CD14-positive monocyte (primary cell): ENCODE measurements at regions not wholly inside any gene's neighbourhood (a gene's known extent, or its start where the extent isn't known, plus 50 kb on each side); places are given as distances from the start of the nearest gene placed in this dataset.

Source experiments
- DNase-seq, 3 donors: peaks; one replicate each; pipeline ENCODE4 v3.0.0-alpha.2; 2011 to 2022
- H2AFZ ChIP-seq: 2 replicates; pipeline ENCODE4 v1.6.0; 2012; ENCODE audit warnings: mild to moderate bottlenecking, low read depth, low read length, inconsistent platforms; ENCODE audit not compliant: insufficient read depth, poor library complexity, severe bottlenecking
- H3K27ac ChIP-seq, 2 donors: 1 replicate in 1 of 2; 2 replicates in 1 of 2; pipeline ENCODE4 v1.5.1; 2012 to 2013; ENCODE audit warnings: low read length in 2 of 2, control low read depth in 1 of 2, inconsistent platforms in 1 of 2, low read depth in 1 of 2, mild to moderate bottlenecking in 1 of 2
- H3K27me3 ChIP-seq, 2 donors: one replicate each; pipeline versions ENCODE4 v1.6.0 to v1.6.1; 2011 to 2013; ENCODE audit warnings: low read length in 2 of 2; ENCODE audit not compliant: control insufficient read depth in 2 of 2, insufficient read depth in 2 of 2
- H3K36me3 ChIP-seq, 2 donors: replicated peaks in 1 of 2; 1 replicate in 1 of 2; 2 replicates in 1 of 2; pipeline versions ENCODE4 v1.5.1 to v1.6.1; 2012 to 2013; ENCODE audit warnings: low read length in 2 of 2, control low read depth in 1 of 2, inconsistent platforms in 1 of 2, mild to moderate bottlenecking in 1 of 2; ENCODE audit not compliant: insufficient read depth in 2 of 2, control insufficient read depth in 1 of 2
- H3K4me1 ChIP-seq, 2 donors: 1 replicate in 1 of 2; 2 replicates in 1 of 2; pipeline versions ENCODE4 v1.5.1 to v1.6.1; 2012 to 2013; ENCODE audit warnings: low read length in 2 of 2, control low read depth in 1 of 2, inconsistent platforms in 1 of 2, mild to moderate bottlenecking in 1 of 2, moderate library complexity in 1 of 2; ENCODE audit not compliant: insufficient read depth in 2 of 2, control insufficient read depth in 1 of 2
- H3K4me2 ChIP-seq: replicated peaks from 2 replicates; pipeline ENCODE3; 2012; ENCODE audit warnings: low read length, moderate library complexity, mild to moderate bottlenecking; ENCODE audit not compliant: poor library complexity, severe bottlenecking; ENCODE audit errors: extremely low read depth
- H3K4me3 ChIP-seq, 3 experiments: fragments of 200-600 bp in 1 of 3; sonication (generic) in 1 of 3; replicated peaks in 1 of 3; 1 replicate in 2 of 3; 2 replicates in 1 of 3; pipeline ENCODE4 v1.5.1; 2011 to 2013; ENCODE audit warnings: low read length in 3 of 3, mild to moderate bottlenecking in 3 of 3, control low read depth in 2 of 3, low read depth in 2 of 3, inconsistent platforms in 1 of 3, moderate library complexity in 1 of 3
- H3K79me2 ChIP-seq: 2 replicates; pipeline ENCODE4 v1.6.0; 2012; ENCODE audit warnings: mild to moderate bottlenecking, control low read depth, inconsistent platforms, low read length, moderate library complexity; ENCODE audit not compliant: insufficient read depth
- H3K9ac ChIP-seq: 2 replicates; pipeline ENCODE4 v1.6.0; 2017; ENCODE audit warnings: low read length, mild to moderate bottlenecking; ENCODE audit not compliant: insufficient read depth, poor library complexity, severe bottlenecking
- H3K9me3 ChIP-seq, 2 donors: replicated peaks in 1 of 2; 1 replicate in 1 of 2; 2 replicates in 1 of 2; pipeline versions ENCODE4 v1.5.1 to v1.6.1; 2012 to 2013; ENCODE audit warnings: low read length in 2 of 2, control low read depth in 1 of 2; ENCODE audit not compliant: control insufficient read depth in 1 of 2, insufficient read depth in 1 of 2
- H4K20me1 ChIP-seq: 2 replicates; pipeline ENCODE4 v1.6.0; 2012; ENCODE audit warnings: mild to moderate bottlenecking, low read length, control low read depth, moderate library complexity; ENCODE audit not compliant: insufficient read depth
- H3K27ac Mint-ChIP-seq, 7 donors: one replicate each; pipeline ENCODE4 v1.8.0; 2020; ENCODE audit warnings: mild to moderate bottlenecking in 7 of 7, mixed read lengths in 7 of 7, moderate library complexity in 6 of 7, inconsistent platforms in 2 of 7
- H3K27me3 Mint-ChIP-seq, 3 donors: one replicate each; pipeline ENCODE4 v1.8.0; 2021 to 2022; ENCODE audit warnings: low read depth in 3 of 3, mild to moderate bottlenecking in 3 of 3, mixed read lengths in 3 of 3, moderate library complexity in 3 of 3, inconsistent platforms in 1 of 3
- H3K36me3 Mint-ChIP-seq, 2 donors: one replicate each; pipeline ENCODE4 v1.8.0; 2020; ENCODE audit warnings: mixed read lengths in 2 of 2, inconsistent platforms in 1 of 2, mild to moderate bottlenecking in 1 of 2
- H3K4me1 Mint-ChIP-seq: one replicate; pipeline ENCODE4 v1.8.0; 2020; ENCODE audit warnings: mild to moderate bottlenecking, mixed read lengths
- H3K4me3 Mint-ChIP-seq, 2 donors: one replicate each; pipeline ENCODE4 v1.8.0; 2020; ENCODE audit warnings: mild to moderate bottlenecking in 2 of 2, mixed read lengths in 2 of 2, moderate library complexity in 1 of 2
- H3K9me3 Mint-ChIP-seq, 7 donors: one replicate each; pipeline ENCODE4 v1.8.0; 2020 to 2022; ENCODE audit warnings: mixed read lengths in 7 of 7, mild to moderate bottlenecking in 6 of 7, moderate library complexity in 6 of 7, inconsistent platforms in 2 of 7
- CTCF ChIP-seq: fragments of 200-600 bp; IDR thresholded peaks from one replicate; pipeline ENCODE4 v1.8.0; 2022; ENCODE audit warnings: antibody characterized with exemption, mild to moderate bottlenecking
- WGBS: methylation state at CpG from one replicate; pipeline ENCODE4 v1.1.5; 2013; ENCODE audit warnings: missing lambda C conversion rate; ENCODE audit not compliant: insufficient coverage; 5-methylcytosine and 5-hydroxymethylcytosine counted together
- intact Hi-C, 2 donors: fragments of 100-400 bp; cut with micrococcal nuclease; formaldehyde crosslinking; loops; one replicate each; pipeline versions ENCODE4 v1.15.0 to v1.15.1; 2023

- Histone ChIP-seq H4K20me1 (no peaks in the 10 kb centered on the region), H3K4me1 (no peaks in the 10 kb centered on the region), H3K4me3 (no peak overlapping the region), H3K27ac (no peak overlapping the region), H3K36me3 (no peaks in the 10 kb centered on the region), H3K27me3 (no peaks in the 10 kb centered on the region), H3K9me3 (peaks cover 4 to 9% of the 10 kb centered on the region in 2 donors), H3K9ac (no peak overlapping the region), H3K79me2 (no peaks in the 10 kb centered on the region), H2AFZ (no peak overlapping the region), H3K4me2 (no peak overlapping the region)
- TF ChIP-seq CTCF, result no peak
- no peak overlapping the region for H3K4me3 Mint-ChIP-seq
- H3K36me3 Mint-ChIP-seq, result no peaks in the 10 kb centered on the region
- H3K4me1 Mint-ChIP-seq, result no peaks in the 10 kb centered on the region
- no peak overlapping the region for H3K27ac Mint-ChIP-seq
- 40% methylated on average over 1 of the region's 5 CpGs for WGBS
- no peaks in the 10 kb centered on the region for H3K27me3 Mint-ChIP-seq
- H3K9me3 Mint-ChIP-seq, result peaks cover 2 to 19% (median 9%) of the 10 kb centered on the region in 7 donors
- intact Hi-C loops, result no loop called here
- DNase-seq, result no peak
Measured at GRCh38 chr7:16343612-16344011, 77.7 kb downstream of the CRPPA start.

GRCh38 chr7:16338065-16338464, 83.3 kb downstream of the CRPPA start:
- H3K4me2 ChIP-seq, result no peak overlapping the region
- Mint-ChIP-seq H3K36me3 (no peaks in the 10 kb centered on the region), H3K27me3 (peaks cover 0 to 1% (median 0%) of the 10 kb centered on the region in 3 donors), H3K4me1 (no peaks in the 10 kb centered on the region), H3K4me3 (no peak overlapping the region), H3K27ac (no peak overlapping the region), H3K9me3 (peaks cover 5 to 21% (median 10%) of the 10 kb centered on the region in 7 donors)
- H2AFZ ChIP-seq, result no peak overlapping the region
- H3K9me3 ChIP-seq, result peaks cover 0 to 10% of the 10 kb centered on the region in 2 donors
- no peak overlapping the region for H3K27ac ChIP-seq
- no peaks in the 10 kb centered on the region for H3K79me2 ChIP-seq
- H3K36me3 ChIP-seq, result no peaks in the 10 kb centered on the region
- intact Hi-C loops, result no loop called here
- H3K27me3 ChIP-seq, result no peaks in the 10 kb centered on the region
- WGBS, result no CpG with 5 or more reads among the region's 1 CpG
- no peak overlapping the region for H3K4me3 ChIP-seq
- no peaks in the 10 kb centered on the region for H3K4me1 ChIP-seq
- H3K9ac ChIP-seq, result no peak overlapping the region
- TF ChIP-seq CTCF, result no peak
- no peaks in the 10 kb centered on the region for H4K20me1 ChIP-seq
- DNase-seq, result no peak
